ENCODE measurements at regions not wholly inside any gene's neighbourhood (a gene's known extent, or its start where the extent isn't known, plus 50 kb on each side); places are given as distances from the start of the nearest gene placed in this dataset.
A peak's percentile ranks its signal among the peaks of the same experiment; 100 is the strongest.

GRCh38 chr2:203815541-203815898 is 52.1 kb upstream of the CTLA4 start:
- 29% methylated on average over 2 of the region's 2 CpGs; no CpG with 5 or more reads in 1 of the 2 experiments for WGBS, 2 experiments (ENCODE audit: extremely low coverage in 1 of 2, insufficient coverage in 1 of 2, insufficient read length in 1 of 2, insufficient replicate concordance in 2 of 2, low coverage in 1 of 2, low lambda C conversion rate in 2 of 2, missing lambda C conversion rate in 1 of 2)
- no peaks in the 10 kb centered on the region for H3K79me1 ChIP-seq (ENCODE audit: low read depth, low read length)
- H3K18ac ChIP-seq (ENCODE audit: extremely low read depth, low read length): no peak overlapping the region
- H3K27me3 ChIP-seq (replicated peaks in 1 of 4; ENCODE audit: control insufficient read depth in 3 of 4, extremely low read depth in 1 of 4, insufficient read depth in 3 of 4, low read length in 3 of 4): no peaks in the 10 kb centered on the region
- H4K8ac ChIP-seq (ENCODE audit: extremely low read depth, insufficient read depth, low read length): no peak overlapping the region
- no peak overlapping the region for H3K56ac ChIP-seq (replicated peaks; ENCODE audit: insufficient read length, low read depth, low read length)
- FAIRE-seq (no peak), DNase-seq (ENCODE audit: low read depth in 1 of 2, low spot score in 2 of 2) (no peak)
- H4K91ac ChIP-seq (replicated peaks; ENCODE audit: insufficient read length, low read length): no peak overlapping the region
- TF ChIP-seq SP4 (IDR thresholded peaks at IDR 0.05; ENCODE audit: low read length): no peak
- TF ChIP-seq TCF12 (IDR thresholded peaks at IDR 0.05; ENCODE audit: low read depth, low read length): no peak
- no peak for TF ChIP-seq BACH1 (IDR thresholded peaks at IDR 0.05; ENCODE audit: low read length)
- no peak for TF ChIP-seq POLR2AphosphoS5 (IDR thresholded peaks at IDR 0.05; ENCODE audit: low read depth, low read length)
- TF ChIP-seq CBX5 (IDR thresholded peaks at IDR 0.05; ENCODE audit: low read depth, low read length): no peak
- TF ChIP-seq ATF3 (IDR thresholded peaks at IDR 0.05; ENCODE audit: insufficient read depth, low read depth, low read length): no peak
- no peak for TF ChIP-seq ATF2 (IDR thresholded peaks at IDR 0.05; ENCODE audit: low read length)
- TF ChIP-seq CBX8 (IDR thresholded peaks at IDR 0.05; ENCODE audit: borderline replicate concordance, low read depth, low read length): no peak
- no peak for TF ChIP-seq CEBPB (IDR thresholded peaks at IDR 0.05; ENCODE audit: low read depth, low read length)
- no peak for TF ChIP-seq MAFK (IDR thresholded peaks at IDR 0.05; ENCODE audit: low read depth, low read length)
- H2BK20ac ChIP-seq (ENCODE audit: low read length): no peak overlapping the region
- no peaks in the 10 kb centered on the region for H4K20me1 ChIP-seq (replicated peaks in 1 of 2; ENCODE audit: control insufficient read depth in 1 of 2, insufficient read depth in 2 of 2, low read length in 2 of 2)
- H2BK120ac ChIP-seq (replicated peaks; ENCODE audit: low read depth, low read length): no peak overlapping the region
- no peaks in the 10 kb centered on the region for H3K4me1 ChIP-seq (replicated peaks in 1 of 4; ENCODE audit: control insufficient read depth in 3 of 4, insufficient read depth in 4 of 4, low read length in 3 of 4)
- no peak overlapping the region for H3K14ac ChIP-seq (ENCODE audit: insufficient read length)
- H3K27ac ChIP-seq (ENCODE audit: low read depth, low read length): no peak overlapping the region
- no peaks in the 10 kb centered on the region for H3K9me3 ChIP-seq (ENCODE audit: insufficient read depth in 2 of 2, low read depth in 1 of 2, low read length in 1 of 2)
- no peak overlapping the region for H2BK15ac ChIP-seq (ENCODE audit: low read length)
- no peaks in the 10 kb centered on the region for H3K36me3 ChIP-seq (ENCODE audit: control insufficient read depth in 2 of 4, insufficient read depth in 4 of 4, low read length in 3 of 4)
- H3K4ac ChIP-seq (replicated peaks; ENCODE audit: insufficient read length, low read depth, low read length): no peak overlapping the region
- H2AK5ac ChIP-seq (ENCODE audit: low read depth, low read length): no peak overlapping the region
- ChIA-PET CTCF (ENCODE audit: partially characterized antibody) (interaction anchor here (0.6 to 4.2 kb wide), 36 partner anchors 10 to 658 kb away, joined by 3 to 28 read pairs (median 5); partner anchors contain the start of gene CTLA4), POLR2A (ENCODE audit: partially characterized antibody) (no interaction called here)
- H2BK5ac ChIP-seq (ENCODE audit: low read depth, low read length): no peak overlapping the region
- no peak overlapping the region for H2BK12ac ChIP-seq (ENCODE audit: low read depth, low read length)
- no peak overlapping the region for H3K9ac ChIP-seq (replicated peaks in 1 of 4; ENCODE audit: extremely low read depth in 1 of 4, low read depth in 3 of 4, low read length in 3 of 4)
- no peaks in the 10 kb centered on the region for H3K79me2 ChIP-seq (ENCODE audit: control insufficient read depth in 1 of 2, insufficient read depth in 2 of 2, low read length in 2 of 2)
- H3K23ac ChIP-seq (ENCODE audit: insufficient read length): no peak overlapping the region
- H4K5ac ChIP-seq (ENCODE audit: insufficient read length, low read depth, low read length): no peak overlapping the region
- H2AFZ ChIP-seq (ENCODE audit: low read length): peak overlapping the region; percentile 74
- no peak overlapping the region for H3K4me2 ChIP-seq (ENCODE audit: insufficient read depth in 1 of 2, low read depth in 2 of 2, low read length in 2 of 2)
- H3K4me3 ChIP-seq (ENCODE audit: extremely low read depth in 1 of 4, insufficient read depth in 2 of 4, low read depth in 3 of 4, low read length in 4 of 4): no peak overlapping the region
- H3K23me2 ChIP-seq (ENCODE audit: low read depth, low read length): no peaks in the 10 kb centered on the region

Measured in H1 (cell line).